ENCODE measurements at regions not wholly inside any gene's neighbourhood (a gene's known extent, or its start where the extent isn't known, plus 50 kb on each side); places are given as distances from the start of the nearest gene placed in this dataset.

- Histone ChIP-seq H3K27ac (no peak overlapping the region), H3K36me3 (no peaks in the 10 kb centered on the region), H3K4me1 (no peaks in the 10 kb centered on the region), H3K27me3 (no peaks in the 10 kb centered on the region), H3K9me3 (no peaks in the 10 kb centered on the region), H3K4me3 (no peak overlapping the region)
- TF ChIP-seq CTCF (IDR thresholded peaks at IDR 0.05) (no peak), POLR2A (IDR thresholded peaks at IDR 0.05) (no peak)
- no peak for DNase-seq
These were observed 304.0 kb downstream of the MBD2 start for GRCh38 chr18:53920312-53921075.

GRCh38 chr18:53918091-53918490 is 306.4 kb downstream of the MBD2 start:
- Histone ChIP-seq H3K36me3 (no peaks in the 10 kb centered on the region), H3K27me3 (no peaks in the 10 kb centered on the region), H3K4me1 (no peaks in the 10 kb centered on the region), H3K27ac (no peak overlapping the region), H3K9me3 (no peaks in the 10 kb centered on the region), H3K4me3 (no peak overlapping the region)
- DNase-seq = no peak
- TF ChIP-seq CTCF (IDR thresholded peaks at IDR 0.05) = no peak
- no peak for TF ChIP-seq POLR2A (IDR thresholded peaks at IDR 0.05)

- no peak for DNase-seq
- Histone ChIP-seq H3K27me3 (no peaks in the 10 kb centered on the region), H3K4me3 (no peak overlapping the region), H3K4me1 (no peaks in the 10 kb centered on the region), H3K36me3 (no peaks in the 10 kb centered on the region), H3K27ac (no peak overlapping the region), H3K9me3 (no peaks in the 10 kb centered on the region)
- TF ChIP-seq POLR2A (IDR thresholded peaks at IDR 0.05) (no peak), CTCF (IDR thresholded peaks at IDR 0.05) (no peak)
These were observed 313.3 kb downstream of the MBD2 start for GRCh38 chr18:53911200-53911599.

- no peak overlapping the region for H3K4me3 ChIP-seq
- DNase-seq = no peak
These were observed 314.8 kb downstream of the MBD2 start for GRCh38 chr18:53909668-53910067.

GRCh38 chr18:53907921-53908320 is 316.5 kb downstream of the MBD2 start:
- H3K27ac ChIP-seq = no peak overlapping the region
- TF ChIP-seq POLR2A (IDR thresholded peaks at IDR 0.05) (no peak), CTCF (IDR thresholded peaks at IDR 0.05) (no peak)
- H3K27me3 ChIP-seq = no peaks in the 10 kb centered on the region
- no peak overlapping the region for H3K4me3 ChIP-seq
- H3K4me1 ChIP-seq = no peaks in the 10 kb centered on the region
- no peaks in the 10 kb centered on the region for H3K36me3 ChIP-seq
- no peaks in the 10 kb centered on the region for H3K9me3 ChIP-seq
- DNase-seq = no peak

More at GRCh38 chr18:53909668-53910067, 314.8 kb downstream of the MBD2 start:
- Histone ChIP-seq H3K27me3 (no peaks in the 10 kb centered on the region), H3K9me3 (no peaks in the 10 kb centered on the region), H3K4me1 (no peaks in the 10 kb centered on the region), H3K36me3 (no peaks in the 10 kb centered on the region), H3K27ac (no peak overlapping the region)
- peak in 4 of 6 experiments; percentile 23 to 50 (median 42) for TF ChIP-seq CTCF (IDR thresholded peaks at IDR 0.05)
- no peak for TF ChIP-seq POLR2A (IDR thresholded peaks at IDR 0.05)
